ENCODE measurements at regions not wholly inside any gene's neighbourhood (a gene's known extent, or its start where the extent isn't known, plus 50 kb on each side); places are given as distances from the start of the nearest gene placed in this dataset.
"Not testable (repeated sequence)": the region's sequence is repeated elsewhere in the genome, so short reads cannot be mapped to it uniquely, and the experiment has no call there.

DNA sequence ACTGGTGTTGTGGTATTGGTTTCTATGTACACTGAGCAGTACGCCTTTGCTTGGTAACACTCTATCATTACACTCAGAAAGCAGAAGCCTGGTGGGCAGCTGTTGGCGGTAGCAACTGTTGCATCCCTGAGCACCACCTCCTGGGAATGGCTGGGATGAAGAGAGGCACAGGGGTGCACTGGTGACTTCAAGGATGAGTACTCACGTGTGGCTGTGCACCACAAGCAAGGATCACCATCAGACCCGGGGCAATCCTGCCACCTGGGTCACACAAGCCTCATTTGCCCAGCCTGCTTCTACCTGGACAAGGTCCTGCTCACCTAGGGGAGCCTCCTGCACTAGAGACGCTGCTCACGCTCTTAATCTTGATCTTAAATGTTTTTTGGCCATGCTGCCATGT lies 336.4 kb downstream of the SI start:
- DNase-seq = no peak

DNA sequence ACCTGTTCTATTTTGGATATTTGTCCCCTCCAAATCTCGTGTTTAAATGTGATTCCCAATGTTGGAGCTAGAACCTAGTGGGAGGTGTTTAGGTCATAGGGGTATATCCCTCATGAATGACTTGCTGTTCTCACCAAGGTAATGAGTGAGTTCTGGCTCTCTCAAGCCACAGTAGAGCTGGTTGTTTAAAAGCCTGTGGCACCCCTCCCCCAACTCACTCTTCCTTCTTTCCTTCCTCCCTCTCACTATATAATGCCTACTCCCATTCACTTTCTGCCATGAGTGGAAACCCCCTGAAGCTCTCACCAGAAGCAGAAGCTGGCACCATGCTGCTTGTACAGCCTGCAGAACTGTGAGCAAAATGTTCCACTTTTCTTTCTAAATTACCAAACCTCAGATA lies 341.1 kb downstream of the SI start:
- DNase-seq = no peak

- DNase-seq = no peak
Measured at GRCh38 chr3:164732166-164732565, 346.1 kb downstream of the SI start.

GRCh38 chr3:164730815-164731360 lies 347.4 kb downstream of the SI start:
- no peak for DNase-seq

DNA sequence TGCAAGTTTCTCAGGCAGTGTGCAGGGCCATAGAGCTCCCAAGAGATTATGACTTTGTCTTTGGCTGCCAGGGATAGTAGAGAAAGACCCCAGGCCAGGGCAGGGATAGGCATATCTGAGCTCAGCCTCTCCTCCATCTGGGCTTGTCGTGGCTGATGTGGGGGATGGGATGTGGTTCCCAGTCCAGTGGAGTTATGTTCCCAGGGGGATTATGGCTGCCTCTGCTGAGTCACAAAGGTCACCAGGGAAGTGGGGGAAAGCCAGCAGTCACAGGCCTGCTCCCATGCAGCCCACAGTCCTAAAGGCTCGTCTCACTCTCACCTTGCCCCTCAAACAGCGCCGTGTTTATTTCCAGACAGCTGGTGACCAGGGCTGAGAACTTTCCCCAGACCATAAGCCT lies 354.9 kb downstream of the SI start:
- no peak for DNase-seq

GRCh38 chr3:164702808-164703207 lies 375.5 kb downstream of the SI start:
- DNase-seq = not testable (repeated sequence)

DNA sequence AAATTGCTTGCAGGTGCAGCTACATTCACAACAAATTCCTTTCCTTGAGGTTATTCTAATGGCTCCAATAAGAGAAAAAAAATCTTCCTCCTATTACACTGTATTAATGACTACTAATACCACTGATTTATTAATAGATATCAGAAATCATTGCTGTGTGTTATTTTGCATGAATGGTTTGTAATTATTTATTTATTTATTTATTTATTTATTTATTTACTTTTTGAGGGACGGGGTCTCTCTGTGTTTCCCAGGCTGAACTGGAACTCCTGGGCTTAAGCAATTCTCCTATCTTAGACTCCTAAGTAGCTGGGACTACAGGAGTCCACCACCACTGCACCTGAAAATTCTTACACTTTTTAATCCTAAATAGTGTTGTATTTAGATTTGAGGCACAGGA lies 390.4 kb downstream of the SI start:
- no peak for DNase-seq

DNA sequence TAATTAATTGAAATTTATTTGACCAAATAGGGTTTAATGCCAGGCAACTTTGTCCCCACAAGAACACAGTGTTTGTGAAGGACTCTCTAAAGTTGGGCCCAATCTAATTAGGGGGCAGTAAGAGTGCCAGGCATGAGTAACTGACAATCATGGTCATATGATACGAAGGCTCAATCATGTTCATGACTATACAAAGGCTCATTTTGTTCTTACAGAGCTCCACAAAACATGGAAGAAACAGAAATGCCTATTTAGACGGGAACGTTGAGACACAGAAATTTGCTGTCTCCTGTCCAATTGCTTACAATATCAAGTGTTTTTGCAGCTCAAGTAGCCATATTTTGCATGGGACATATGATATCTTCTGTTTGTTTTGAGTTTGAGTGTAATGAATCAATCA lies 391.1 kb downstream of the SI start:
- no peak for DNase-seq

DNA sequence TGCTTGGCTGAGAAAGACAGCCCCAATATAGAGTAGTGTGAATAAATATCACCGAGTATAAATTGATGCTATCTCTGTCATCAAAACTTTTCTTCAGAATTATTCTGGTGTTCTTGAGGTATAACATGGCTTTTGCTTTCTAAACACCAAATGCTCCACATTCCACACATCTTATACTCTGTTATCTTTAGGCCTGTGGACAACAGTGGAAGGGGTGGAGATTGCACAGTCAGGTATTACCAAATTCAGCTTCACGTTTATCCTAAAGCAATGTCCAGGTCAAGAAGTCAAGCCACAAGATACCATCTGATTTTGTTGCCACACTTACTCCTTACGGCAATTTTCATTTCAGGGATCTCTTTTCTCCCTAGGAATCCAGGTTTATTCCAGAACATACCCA lies 394.8 kb downstream of the SI start:
- no peak for DNase-seq

GRCh38 chr3:164679245-164679644 lies 399.1 kb downstream of the SI start:
- DNase-seq = no peak

- DNase-seq = no peak
Measured at GRCh38 chr3:164677317-164677716, 401.0 kb downstream of the SI start.

GRCh38 chr3:164673738-164674137 lies 404.6 kb downstream of the SI start:
- DNase-seq = no peak

DNA sequence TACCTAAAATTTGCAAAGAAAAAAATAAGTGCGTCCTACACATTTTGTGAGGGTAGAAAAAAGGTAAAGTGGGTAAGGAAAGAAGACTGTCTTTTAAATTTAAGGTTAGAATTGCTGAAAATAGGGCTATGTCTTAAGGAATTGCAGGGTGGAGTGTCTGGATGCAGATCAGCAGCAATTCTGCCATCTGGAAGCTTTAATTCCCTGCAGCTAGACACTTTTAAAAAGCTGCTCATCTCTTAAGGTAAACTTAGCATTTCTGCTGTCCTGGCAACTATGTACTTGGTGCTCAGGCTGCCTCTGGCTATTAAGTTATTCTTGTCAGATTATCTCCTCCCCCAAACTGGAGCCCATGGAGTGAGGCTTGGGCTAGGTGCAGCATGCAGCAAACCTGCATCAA lies 420.2 kb downstream of the SI start:
- no peak for DNase-seq

GRCh38 chr3:164657631-164658030 lies 420.7 kb downstream of the SI start:
- no peak for DNase-seq

DNA sequence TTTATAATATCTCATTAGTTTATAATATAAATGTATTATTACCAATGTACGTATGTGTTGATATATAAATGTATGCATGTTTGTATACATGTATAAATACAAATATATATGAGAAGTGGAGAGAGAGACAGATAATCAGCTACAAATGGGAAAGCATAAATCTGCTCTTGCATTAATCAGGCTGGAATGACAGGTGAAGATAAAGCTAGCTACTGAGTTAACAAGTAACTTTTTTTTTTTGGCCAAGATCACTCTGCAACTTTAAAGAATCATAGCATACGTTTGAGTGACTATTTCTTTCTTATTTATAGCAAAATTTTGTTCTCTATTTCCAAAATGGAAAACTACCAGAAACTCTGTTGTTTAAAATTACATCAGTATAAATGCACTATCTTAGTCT lies 422.8 kb downstream of the SI start:
- no peak for DNase-seq

GRCh38 chr3:164641071-164641470 lies 437.2 kb downstream of the SI start:
- no peak for DNase-seq

DNA sequence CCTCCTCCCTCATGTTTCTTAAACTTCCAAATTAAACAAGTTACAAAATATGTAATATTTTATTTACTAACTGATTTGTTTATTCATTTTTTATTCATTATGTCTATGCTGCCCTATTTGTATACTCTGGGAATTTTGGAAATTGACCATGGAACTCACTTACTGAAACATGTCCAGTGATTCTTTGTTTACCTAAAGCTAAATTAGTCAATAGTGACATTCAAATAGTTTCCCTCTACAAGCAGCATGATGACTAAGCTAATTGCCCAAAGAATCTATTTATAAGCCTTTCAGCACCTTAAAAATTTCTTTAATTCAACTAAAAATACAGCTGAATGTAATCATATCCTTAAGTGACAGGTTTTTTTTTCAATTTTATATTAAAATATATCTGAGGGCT lies 437.7 kb downstream of the SI start:
- no peak for DNase-seq

GRCh38 chr3:164620956-164621355 lies 457.3 kb downstream of the SI start:
- no peak for DNase-seq

DNA sequence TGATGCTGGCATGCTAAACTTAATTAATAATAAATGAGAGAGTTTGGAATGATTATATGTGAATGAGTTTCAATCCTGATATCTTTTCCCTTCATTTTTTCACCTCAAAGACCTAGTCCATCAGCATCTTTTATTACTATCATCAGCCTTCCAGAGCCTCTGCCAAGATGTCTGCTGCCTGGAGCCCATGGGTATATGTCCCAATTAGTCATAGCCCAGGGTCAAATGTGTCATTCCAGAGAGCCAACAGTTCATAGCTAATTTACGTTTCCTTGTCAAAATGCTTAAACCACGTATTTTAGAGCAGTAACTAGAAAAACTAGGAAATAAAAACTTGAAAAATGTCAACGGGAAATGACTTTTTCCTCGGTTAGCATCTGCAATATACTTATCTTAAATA lies 457.9 kb downstream of the SI start:
- DNase-seq = no peak

GRCh38 chr3:164612751-164613150 lies 465.5 kb downstream of the SI start:
- DNase-seq = no peak

GRCh38 chr3:164608554-164609276 lies 469.6 kb downstream of the SI start:
- no peak for DNase-seq

DNA sequence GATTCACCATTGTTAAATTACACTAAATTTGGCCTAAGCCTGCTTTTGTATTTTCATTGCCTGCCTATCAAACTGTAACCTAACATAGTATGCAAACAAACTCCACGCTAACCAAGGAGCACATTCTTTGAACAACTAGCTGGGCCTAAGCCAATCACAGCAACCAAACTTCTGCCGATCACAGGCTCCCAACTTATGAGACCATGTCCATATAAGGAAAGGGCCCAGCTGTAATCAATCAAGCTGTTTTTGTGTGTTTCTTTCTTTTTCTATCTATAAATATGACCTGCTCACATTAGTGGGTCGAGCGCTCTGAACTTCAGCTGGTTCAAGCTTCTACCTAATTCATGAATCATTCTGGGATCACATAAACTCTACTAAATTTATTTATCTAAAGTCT lies 473.6 kb downstream of the SI start:
- no peak for DNase-seq

- peak; percentile 13 for DNase-seq
Measured at GRCh38 chr3:164577667-164578210, 500.6 kb downstream of the SI start.

DNA sequence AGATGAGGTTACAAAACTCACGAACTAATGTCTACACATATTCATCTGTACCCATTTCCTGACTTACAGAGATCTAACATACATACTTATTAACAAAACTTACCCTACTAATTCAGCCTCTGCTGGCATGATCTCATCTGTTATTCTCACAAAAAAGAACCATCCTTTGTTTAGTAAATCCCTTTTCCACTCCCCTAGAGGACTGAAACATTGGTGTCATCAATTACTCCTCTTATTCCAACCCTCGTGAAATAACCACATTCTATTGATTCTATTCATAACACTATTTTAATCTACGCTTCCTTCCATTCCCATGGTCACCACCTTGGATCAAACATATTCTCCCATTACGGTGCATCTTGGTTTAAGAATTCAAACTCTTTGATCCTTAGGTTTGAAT lies 505.9 kb downstream of the SI start:
- DNase-seq = no peak

- DNase-seq = no peak
Measured at GRCh38 chr3:164550857-164551256, 527.4 kb downstream of the SI start.
